ENCODE measurements at regions not wholly inside any gene's neighbourhood (a gene's known extent, or its start where the extent isn't known, plus 50 kb on each side); places are given as distances from the start of the nearest gene placed in this dataset.
"Not testable (repeated sequence)": the region's sequence is repeated elsewhere in the genome, so short reads cannot be mapped to it uniquely, and the experiment has no call there.

DNA sequence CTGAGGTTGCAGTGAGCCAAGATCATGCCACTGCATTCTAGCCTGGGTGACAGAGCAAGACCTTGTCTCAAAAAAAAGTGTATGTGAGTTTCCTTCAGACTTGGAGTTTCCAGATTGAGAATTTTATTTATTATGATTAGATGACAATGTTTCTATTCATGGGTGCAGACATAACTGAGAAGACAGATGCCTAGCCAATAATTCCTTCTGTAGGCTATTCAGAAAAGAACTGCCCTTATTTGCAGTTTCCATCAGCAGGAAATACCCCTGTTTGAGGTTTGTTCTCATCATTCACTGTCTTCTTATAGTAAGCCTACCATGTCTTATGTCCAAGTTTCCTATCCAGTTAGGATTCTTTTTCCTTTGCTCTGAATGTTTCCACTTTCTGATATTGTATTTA lies 269.0 kb downstream of the KTN1 start:
- DNase-seq: no peak

DNA sequence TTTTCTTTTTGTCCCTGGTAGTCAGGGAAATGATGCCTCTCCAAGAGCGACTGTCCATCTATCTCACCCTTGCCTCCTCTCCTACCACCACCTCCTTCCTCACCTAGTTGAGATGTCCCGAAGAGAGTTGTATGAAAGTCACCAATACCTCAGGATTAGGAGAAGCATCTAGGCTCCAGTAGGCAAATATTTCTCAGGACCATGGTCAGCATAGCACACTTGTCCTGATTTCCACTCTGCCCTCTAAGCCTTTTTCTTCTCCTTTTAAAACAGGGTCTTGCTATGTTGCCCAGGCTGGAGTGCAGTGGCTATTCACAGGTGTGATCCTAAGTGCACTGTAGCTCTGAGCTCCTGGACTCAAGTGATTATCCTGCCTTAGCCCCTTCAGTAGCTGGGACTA lies 268.4 kb upstream of the PELI2 start:
- no peak for DNase-seq

DNA sequence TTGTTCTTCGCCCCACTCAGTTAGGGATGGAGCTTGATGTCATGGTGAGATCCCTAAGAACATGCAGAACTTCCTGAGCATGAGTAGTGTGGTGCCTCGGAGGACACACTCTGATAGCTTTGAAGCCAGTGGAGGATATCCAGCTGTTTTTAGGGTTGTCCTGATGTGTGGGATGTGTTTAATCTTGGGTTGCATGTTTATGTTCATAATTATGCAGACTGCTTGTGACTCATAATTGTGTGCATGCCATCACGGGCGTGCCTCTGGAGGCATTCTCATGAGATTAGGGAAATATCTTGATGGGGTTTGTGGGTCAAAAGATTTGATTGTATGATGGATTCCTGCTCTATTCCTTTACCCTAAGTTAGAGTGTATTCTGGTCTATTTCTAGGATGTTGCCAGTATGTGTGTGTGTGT lies 267.4 kb upstream of the PELI2 start:
- DNase-seq: no peak

DNA sequence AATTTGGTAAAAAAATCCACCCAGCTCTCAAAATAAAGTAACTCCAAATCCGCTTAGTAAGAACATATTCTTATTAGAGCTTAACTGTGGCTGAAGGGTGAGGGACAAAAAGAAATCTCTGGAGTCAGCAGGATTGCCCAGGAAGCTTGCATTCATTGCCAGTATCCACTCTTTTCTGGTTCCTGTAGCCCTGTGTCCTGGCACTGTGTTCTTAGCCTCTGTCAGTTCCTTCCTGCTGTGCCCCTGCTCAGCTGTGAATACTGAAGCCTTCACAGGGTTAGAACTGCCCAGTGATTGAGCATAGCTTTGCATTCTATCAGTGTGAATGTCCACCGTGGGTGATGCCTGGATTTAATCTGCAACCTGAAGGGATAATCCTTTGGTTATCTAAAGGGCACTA lies 266.9 kb upstream of the PELI2 start:
- no peak for DNase-seq

DNA sequence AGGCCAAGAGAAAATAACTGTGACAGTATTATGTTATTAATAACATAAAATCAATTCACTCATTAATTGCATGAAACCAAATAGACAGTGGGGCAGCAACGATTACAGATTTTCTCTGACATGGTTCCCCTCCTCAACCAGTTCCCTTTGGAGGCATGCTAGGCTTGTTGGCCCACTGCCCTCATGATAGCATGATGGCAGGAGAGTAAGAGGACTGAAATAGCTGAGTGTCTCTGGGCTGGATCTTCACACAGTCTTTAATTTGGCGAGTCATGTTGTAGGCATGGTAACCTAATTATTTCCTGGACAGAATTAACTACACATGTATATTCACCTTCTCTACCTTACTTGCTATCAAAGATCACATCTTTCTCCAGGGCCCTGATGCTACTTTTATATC lies 266.2 kb upstream of the PELI2 start:
- no peak for DNase-seq

DNA sequence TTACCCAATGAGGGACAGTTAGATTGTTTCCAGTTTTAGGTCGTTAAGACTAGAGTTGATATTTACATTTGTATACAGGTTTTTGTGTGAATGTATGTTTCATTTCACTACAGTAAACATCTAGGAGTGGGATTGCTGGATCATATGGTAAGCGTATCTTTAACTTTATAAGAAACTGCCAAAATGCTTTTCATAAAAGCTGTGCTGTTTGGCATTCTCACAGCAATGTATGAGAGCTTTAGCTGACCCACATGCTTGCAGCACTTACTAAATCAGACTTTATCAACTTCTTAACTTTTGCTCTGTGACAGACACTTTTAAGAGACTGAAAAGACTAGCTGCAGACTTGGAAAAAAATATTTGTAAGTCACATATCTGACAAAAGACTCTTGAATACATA lies 262.5 kb upstream of the PELI2 start:
- DNase-seq: no peak

DNA sequence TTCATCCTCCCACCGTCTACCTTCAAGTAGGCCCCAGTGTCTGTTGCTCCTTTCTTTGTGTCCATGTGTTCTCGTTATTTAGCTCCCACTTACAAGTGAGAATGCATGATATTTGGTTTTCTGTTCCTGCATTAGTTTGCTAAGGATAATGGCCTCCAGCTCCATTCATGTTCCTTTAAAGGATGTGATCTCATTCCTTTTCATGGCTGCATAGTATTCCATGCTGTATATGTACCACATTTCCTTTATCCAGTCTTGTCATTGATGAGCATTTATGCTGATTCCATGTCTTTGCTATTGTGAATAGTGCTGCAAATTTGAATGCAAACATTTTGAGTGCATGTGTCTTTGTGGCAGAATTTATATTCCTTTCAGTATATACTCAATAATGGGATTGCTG lies 259.6 kb upstream of the PELI2 start:
- DNase-seq: no peak

DNA sequence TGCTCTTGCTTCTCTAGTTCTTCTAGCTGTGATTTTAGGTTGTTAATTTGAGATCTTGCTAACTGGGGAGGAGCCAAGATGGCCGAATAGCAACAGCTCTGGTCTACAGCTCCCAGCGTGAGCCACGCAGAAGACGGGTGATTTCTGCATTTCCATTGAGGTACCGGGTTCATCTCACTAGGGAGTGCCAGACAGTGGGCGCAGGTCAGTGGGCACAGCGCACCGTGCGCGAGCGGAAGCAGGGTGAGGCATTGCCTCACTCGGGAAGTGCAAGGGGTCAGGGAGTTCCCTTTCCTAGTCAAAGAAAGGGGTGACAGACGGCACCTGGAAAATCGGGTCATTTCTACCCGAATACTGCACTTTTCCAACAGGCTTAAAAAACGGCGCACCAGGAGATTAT lies 256.6 kb upstream of the PELI2 start:
- not testable (repeated sequence) for DNase-seq

DNA sequence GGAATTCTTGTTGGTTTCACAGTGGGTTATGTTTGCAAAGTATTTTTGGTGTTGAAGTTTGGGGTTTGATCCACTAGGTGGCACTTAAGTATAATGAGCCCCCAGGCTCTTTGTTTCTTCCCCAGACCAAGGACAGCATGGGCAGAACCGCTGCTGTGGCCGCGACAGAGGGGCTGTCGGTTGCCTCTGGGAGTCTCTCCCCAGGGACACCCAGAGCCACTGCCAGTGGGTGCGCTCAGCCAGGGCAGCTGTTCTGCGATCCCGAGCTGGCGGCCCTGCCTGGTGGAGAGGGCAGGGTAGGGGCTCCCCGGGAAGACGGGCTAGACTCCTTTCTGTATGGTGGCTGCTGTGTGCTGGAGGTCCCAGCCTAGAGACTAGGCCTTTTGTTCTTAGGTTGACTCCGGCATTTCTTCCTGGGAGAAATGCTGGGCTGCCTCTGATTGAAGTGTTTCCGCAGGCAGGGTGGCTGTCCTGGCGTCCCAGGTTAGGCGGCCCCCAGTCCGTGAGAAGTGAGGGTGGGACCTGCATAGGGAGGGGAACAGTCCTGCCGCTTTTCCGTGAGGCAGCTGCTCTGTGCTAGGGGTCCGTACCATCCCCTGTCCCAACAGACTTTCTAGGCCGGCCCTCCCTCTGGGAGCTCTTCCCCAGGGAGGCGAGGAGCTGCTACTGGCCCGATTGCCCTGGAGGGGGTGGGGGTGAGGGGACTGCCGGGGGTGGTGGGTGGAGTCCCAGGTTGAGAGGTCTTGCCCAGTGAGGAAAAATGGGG lies 253.1 kb upstream of the PELI2 start:
- DNase-seq: no peak

DNA sequence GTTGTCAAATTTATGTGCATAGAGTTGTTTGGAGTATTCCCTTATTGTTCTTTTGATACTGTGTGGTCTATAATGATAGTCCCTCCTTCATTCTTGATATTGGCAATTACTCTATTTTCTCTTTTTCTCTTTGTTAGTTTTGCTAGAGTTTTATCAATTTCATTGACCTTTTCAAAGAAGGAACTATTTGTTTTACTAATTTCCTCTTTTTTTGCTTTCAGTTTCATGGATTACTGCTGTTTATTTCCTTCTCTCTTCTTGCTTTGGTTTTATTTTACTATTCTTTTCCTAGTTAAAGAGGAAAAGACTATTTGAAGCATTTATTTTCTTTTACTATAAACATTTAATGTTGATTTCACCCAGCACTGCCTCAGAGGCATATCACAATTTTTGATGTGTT lies 250.9 kb upstream of the PELI2 start:
- DNase-seq: no peak

DNA sequence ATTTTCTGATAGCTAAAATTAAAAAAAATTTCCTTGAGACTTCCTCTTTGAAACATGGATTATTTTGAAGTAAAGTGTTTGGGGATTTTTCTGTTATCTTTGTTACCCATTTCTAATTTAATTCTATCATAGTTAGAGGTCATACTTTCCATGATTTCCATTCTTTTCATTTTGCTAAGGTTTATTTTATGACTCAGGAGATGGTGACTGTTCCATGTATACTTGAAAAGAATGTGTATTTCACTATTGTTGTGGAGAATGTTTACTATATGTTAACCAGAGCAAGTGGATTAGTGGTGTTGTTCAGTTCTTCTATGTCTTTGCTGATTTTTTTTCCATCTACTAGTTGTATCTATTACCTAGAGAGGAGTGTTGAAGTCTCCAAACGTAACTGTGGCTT lies 250.5 kb upstream of the PELI2 start:
- no peak for DNase-seq

DNA sequence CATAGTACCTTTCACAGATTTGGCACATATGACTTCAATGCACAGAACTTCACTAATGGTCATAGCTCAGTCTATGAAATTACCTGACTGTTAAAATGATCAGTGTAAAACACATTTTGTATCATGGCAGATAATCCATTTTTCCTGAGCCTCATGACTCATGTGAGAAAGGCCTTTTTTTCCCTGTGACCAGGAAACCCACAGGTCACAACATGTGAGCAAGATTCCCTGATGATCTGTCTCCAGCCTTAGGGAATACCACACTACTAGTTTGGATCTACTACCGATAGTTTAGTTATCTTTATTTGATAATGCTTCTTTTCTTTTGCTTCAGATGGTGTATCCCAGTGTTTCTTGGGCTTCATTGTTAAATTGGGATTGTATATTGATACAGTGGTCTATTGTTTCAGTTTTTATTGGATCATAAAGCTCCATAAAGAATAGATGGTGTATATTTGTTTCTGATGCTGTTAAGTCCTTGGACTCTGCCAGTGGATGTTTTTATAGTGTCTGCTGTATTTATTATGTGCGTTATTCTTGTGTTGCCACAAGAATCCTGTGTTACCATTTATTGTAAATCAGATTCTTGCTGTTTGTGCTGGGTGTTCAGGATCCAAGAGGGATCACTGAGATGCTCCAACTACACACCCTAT lies 248.7 kb upstream of the PELI2 start:
- DNase-seq: no peak

DNA sequence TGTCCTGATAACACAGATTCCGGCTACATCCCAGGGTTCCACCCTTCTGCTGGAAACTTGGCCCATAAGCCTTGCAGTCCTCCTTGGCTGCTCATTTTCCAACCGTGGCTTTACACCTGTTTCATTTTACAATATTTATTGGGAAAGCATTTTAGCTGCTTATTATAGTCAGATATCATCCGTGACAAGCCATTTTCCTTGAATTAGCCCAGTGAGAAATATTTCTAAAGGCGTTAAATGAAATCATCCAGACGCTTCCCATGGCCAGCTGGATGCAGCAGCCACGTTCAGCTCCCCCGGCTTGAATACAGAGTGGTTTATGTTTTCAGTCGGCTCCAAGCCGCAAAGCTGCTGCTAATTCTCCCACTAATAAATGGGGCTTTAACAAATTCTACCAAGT lies 245.0 kb upstream of the PELI2 start:
- DNase-seq: no peak

DNA sequence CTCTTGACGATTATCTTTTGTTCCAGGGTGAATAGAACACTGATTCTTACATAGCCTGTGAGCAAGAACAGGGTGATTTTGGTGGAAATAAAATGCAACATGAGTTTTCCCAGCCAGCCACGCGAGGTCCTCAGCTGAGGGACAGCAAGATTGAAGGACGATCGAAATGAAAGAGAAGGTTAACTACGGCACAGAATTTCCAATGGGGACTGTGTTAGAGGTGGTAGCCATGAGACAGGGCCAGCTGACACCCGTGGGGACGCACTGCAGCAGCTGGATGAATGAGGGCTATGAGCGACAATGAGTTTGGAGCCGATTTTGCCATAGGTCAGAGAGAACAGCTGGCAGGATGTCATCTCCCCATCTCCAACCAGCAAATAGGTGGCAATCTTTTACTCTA lies 243.4 kb upstream of the PELI2 start:
- DNase-seq: no peak

DNA sequence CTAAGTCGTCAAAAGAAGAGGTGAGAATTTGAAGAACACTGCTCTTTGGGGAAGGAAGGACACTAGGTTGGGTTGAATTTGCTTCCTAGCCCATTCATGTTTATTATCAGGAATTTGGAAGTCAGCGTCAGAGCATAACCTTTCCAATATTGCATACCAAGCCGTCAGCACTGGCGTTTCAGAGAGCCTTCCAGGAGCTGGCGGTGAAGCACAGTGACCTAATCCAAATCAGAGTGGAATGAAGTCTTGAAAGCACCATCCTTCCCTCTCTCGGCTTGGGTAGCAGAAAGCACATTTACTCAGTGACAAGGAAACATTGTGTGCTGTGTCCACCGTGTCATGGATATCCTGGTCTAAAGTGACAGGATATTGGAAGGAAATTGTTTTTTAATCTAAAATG lies 240.3 kb upstream of the PELI2 start:
- no peak for DNase-seq

DNA sequence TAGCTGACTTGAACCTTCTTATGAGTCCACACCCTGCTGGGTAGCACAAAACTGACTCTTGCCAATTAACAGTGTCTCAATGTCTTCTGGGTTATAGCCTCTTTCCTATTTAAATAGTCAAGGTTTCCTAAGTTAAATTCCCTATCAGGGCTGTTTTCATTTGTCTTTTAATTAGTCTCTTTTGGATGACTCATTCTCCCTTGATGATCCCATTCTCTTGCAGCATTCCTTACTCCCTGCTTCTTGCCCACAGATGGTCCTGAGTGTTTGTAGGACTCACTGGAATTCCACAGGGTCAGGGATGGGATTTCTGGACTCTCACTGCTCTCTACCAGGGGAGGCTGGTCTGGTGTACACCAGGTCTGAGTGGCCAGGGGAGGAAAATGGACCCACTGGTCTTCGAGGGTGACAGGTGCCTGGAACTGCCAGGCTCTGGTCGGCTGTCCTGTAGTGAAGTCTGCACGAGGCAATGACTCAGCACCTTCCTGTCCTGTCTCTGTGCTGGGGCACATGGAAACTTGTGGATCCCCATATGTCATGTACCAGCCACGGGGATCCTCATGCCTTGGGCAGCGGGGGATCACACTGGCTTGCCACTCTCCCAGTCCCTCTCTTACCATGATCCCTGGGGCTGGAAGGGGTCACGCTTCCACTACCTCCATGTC lies 236.5 kb upstream of the PELI2 start:
- no peak for DNase-seq

DNA sequence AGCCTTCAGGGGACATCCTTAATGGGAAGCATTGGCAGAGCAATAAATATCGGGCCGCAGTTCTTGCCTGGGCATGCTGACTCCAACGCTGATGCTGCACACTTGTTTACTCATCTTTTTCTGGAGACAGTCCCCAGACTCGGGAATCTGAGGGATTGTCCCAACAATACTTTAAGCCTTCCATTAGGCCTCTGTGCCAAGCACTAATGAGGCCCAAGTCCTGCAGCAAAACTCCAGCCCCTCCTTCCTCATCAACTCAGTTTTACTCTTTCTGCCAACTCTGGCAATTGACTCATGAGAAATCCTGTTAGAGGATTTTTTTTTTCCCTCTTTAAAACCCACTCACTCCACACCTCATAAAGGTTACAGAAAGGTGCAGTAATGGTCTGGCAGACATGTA lies 233.4 kb upstream of the PELI2 start:
- no peak for DNase-seq

DNA sequence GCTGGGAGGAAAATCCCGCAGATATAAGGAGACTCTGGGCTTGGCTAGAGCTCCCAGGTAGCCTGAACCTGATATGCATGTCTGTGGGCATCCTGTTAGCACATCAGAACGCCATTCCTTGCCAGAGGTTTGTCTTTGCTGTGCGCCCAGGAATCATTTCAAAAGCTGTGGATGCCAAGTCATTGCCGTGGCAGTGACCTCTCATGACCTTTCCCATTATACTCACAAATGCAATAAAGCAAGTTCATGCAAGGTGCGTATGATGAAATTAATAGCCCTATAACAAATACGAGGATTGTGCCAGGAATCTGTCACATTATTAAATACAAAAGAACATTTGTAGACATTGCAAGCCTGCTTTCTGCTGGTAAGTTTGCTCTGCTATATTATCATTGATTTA lies 229.1 kb upstream of the PELI2 start:
- DNase-seq: no peak

DNA sequence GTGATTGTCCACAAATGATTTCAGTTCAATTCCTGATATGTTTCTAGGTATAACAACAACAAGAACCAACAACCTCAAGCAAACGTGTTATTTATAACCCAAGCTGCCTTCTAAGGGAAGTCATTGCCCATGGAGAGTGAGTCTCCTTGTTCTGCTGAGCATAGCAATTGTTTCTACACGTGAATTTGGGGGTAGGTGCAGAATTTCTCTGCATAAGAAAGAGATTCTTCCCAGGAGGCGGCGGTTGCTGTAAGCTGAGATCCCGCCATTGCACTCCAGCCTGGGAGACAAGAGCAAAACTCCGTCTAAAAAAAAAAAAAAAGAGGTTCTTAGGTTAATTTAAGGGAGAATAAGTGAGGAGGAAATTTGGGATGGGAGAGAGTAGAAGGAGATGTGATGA lies 226.5 kb upstream of the PELI2 start:
- no peak for DNase-seq

DNA sequence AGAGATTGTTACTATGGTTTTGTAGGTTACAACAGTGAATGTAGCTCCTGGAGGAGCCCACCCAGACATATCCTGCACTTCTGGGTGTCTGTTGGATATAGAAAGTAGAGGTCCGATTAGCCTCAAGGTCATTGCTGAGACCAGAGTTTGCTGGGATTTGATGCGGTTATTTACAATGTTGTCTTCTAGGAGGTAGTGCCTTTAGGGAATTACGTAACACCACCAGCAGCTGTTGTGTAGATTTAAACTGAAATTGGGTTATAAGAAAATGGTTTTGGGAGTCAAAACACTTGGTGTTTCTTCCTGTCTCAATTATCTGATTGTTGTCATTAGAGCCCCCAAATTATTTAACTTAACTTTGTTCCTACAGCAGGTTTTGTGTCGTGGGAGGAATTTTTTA lies 225.3 kb upstream of the PELI2 start:
- no peak for DNase-seq

DNA sequence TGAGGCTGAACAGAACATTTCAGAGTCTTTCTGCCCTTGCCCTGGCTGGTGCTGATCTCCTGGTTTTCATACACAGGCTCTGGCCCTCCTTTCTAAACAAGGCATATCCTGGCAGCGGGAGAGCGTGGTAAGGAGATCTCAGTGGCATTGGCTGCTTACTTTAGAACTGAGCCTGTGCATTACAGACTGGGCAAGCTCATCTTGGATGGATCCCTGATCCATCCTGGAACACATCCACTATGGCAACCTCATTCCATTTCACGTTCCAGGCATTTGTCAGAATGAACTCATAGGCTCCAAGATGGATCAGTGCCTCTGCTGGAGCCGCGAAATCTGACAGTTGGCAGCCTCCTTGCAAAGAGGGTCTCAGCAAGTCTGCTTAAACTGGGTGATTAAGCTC lies 224.5 kb upstream of the PELI2 start:
- DNase-seq: no peak

DNA sequence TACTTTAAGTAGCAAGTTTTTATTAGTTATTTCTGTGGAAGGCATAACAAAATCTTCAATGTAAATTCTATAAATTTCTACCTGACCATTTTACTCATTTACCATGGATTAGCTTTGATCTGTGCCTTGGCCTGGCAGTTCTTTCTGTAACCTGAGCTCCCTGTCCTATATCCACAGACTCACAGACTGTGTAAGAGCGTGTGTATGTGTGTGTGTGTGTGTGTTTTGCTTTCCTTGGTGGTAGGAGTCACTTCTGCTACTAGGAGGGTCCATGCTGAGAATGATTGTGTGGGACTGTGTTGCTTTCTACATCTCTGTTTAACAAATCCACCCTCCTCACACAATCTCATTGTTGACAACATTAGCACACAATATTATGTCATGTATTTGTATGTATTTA lies 221.2 kb upstream of the PELI2 start:
- no peak for DNase-seq

DNA sequence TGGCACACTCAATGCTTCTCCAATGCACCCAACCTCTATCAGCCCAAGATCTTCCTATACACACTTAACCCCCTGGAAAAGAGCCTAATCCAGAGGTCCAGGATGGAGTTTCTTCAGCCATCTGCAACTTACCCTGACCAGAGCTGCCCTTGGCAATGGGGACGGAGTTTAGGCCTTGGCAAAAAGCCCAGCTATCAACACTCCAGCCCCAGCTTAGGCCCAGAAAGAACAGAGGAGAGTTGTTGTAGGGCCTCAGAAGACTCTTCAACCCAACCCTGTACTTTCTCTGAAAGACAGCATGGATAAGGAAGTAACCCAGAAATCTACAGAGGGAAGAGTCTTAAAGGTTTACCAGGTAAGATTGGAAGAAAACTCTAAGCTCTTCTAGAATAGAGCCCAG lies 219.3 kb upstream of the PELI2 start:
- DNase-seq: no peak

DNA sequence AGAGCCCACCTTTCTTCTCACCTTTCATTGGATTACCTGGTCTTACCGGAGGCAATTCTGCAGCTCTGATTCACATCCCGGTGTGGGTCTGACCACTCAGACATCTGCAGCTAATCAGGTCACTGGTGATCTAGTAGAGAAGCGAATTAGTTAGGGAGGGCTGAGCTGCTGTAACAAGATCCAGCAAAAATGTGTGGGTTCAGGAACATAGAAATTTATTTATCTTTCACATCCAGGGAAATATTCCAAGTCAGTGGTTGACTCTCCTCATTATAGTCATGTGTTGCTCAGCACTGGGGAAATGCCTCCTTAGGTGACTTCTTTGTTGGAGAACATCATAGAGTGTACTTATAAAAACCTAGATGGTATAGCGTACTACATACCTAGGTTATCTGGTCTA lies 218.7 kb upstream of the PELI2 start:
- no peak for DNase-seq

DNA sequence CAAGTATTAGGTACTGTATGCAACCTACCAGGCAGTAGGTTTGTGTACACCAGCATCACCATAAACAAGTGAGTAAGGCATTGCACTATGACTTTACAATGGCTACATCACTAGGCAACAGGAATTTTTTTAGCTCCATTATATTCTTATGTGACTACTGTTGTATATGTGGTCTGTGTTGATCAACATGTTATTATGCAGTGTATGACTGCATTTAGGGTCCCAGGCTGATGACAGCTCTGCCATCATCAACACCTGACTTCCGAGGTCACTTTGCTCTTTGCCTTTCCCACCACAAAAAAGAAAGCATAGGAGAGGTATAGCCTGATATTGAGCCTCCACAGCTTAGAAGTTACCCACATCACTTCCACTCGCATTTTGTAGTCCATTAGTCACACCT lies 217.5 kb upstream of the PELI2 start:
- DNase-seq: no peak
